ENCODE measurements at regions not wholly inside any gene's neighbourhood (a gene's known extent, or its start where the extent isn't known, plus 50 kb on each side); places are given as distances from the start of the nearest gene placed in this dataset.

DNA sequence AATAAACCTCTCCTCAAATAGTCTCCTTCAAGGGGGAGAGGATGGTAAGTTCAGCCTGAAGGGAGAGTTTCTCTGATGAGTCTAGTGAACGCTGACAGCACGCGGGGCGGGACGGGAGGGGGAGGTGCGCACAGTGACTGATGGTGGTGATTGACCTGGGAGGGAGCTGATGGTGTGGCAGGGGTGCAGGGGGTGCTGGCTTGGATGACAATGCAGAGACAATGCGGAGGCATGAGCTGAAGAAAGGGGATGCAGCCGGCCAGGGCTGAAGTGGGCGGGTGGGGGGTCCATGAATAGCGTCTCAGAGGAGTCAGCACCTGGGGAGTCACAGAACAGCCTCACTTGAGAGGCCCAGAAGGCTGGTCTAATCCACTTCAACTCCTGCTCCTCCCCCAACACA, 142.5 kb upstream of the PJA1 start:
- no peaks in the 10 kb centered on the region for H3F3A ChIP-seq (ENCODE audit: insufficient read depth, low read length, poor library complexity, severe bottlenecking)

DNA sequence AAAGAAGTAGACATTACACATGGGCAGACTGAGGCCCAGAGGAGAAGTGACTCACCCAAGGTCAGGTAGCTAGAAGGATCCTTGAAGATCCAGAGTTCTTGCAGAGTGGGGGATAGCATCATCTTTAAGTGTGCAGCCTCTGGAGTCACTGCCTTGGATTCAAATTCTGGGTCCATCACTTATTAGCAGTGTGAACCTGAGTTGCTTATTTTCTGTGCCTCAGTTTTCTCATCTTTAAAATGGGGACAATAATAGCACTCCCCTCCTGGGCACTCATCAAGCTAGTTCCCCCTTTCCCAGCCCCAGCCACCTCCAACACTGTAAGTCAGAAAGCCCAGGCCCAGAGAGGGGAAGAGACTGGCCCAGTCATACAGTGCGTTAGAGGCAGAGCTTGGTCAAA, 141.8 kb upstream of the PJA1 start:
- Histone ChIP-seq H3K79me2 (replicated peaks; ENCODE audit: insufficient read depth, low read length) (no peaks in the 10 kb centered on the region), H2AFZ (ENCODE audit: low read depth, low read length) (no peak overlapping the region), H3K9me3 (ENCODE audit: low read length) (no peaks in the 10 kb centered on the region), H3K9me2 (ENCODE audit: insufficient read depth, low read length) (no peaks in the 10 kb centered on the region), H3K27ac (ENCODE audit: low read length) (no peak overlapping the region), H3F3A (ENCODE audit: insufficient read depth, low read length, poor library complexity, severe bottlenecking) (no peaks in the 10 kb centered on the region), H3K4me3 (ENCODE audit: low read length) (no peak overlapping the region), H3K9ac (ENCODE audit: low read length) (no peak overlapping the region), H4K20me1 (ENCODE audit: insufficient read depth) (no peaks in the 10 kb centered on the region), H3K36me3 (ENCODE audit: insufficient read depth, low read length) (no peaks in the 10 kb centered on the region), H3K4me2 (ENCODE audit: low read length) (no peak overlapping the region), H3K27me3 (ENCODE audit: insufficient read depth, low read depth, low read length) (no peaks in the 10 kb centered on the region)
- no peak for TF ChIP-seq REST (IDR thresholded peaks at IDR 0.05; ENCODE audit: borderline replicate concordance)
- TF ChIP-seq EZH2 (IDR thresholded peaks at IDR 0.05; ENCODE audit: borderline replicate concordance, insufficient read depth, low read length, poor library complexity, severe bottlenecking) = no peak
- TF ChIP-seq MXI1 (conservative IDR thresholded peaks at IDR 0.05; ENCODE audit: poor library complexity, severe bottlenecking) = no peak
- no peak for TF ChIP-seq POLR2AphosphoS5 (IDR thresholded peaks at IDR 0.05)
- no peak for TF ChIP-seq CTCF (IDR thresholded peaks at IDR 0.05; ENCODE audit: poor library complexity, severe bottlenecking)
- no peak for TF ChIP-seq RAD21 (conservative IDR thresholded peaks at IDR 0.05)
- TF ChIP-seq EP300 (conservative IDR thresholded peaks at IDR 0.05; ENCODE audit: poor library complexity, severe bottlenecking) = no peak
- no peak for TF ChIP-seq SMC3 (conservative IDR thresholded peaks at IDR 0.05; ENCODE audit: poor library complexity)
- no peak for TF ChIP-seq TAF1 (IDR thresholded peaks at IDR 0.05; ENCODE audit: low read depth)

More for the DNA sequence above, 142.5 kb upstream of the PJA1 start:
- Histone ChIP-seq H3K27me3 (ENCODE audit: insufficient read depth, low read depth, low read length) (no peaks in the 10 kb centered on the region), H3K9ac (ENCODE audit: low read length) (no peak overlapping the region), H3K27ac (ENCODE audit: low read length) (no peak overlapping the region), H3K79me2 (replicated peaks; ENCODE audit: insufficient read depth, low read length) (no peaks in the 10 kb centered on the region), H2AFZ (ENCODE audit: low read depth, low read length) (no peak overlapping the region), H3K36me3 (ENCODE audit: insufficient read depth, low read length) (no peaks in the 10 kb centered on the region), H3K9me3 (ENCODE audit: low read length) (no peaks in the 10 kb centered on the region), H3K4me2 (ENCODE audit: low read length) (no peak overlapping the region), H4K20me1 (ENCODE audit: insufficient read depth) (no peaks in the 10 kb centered on the region), H3K9me2 (ENCODE audit: insufficient read depth, low read length) (no peaks in the 10 kb centered on the region), H3K4me3 (ENCODE audit: low read length) (no peak overlapping the region)
- TF ChIP-seq RAD21 (conservative IDR thresholded peaks at IDR 0.05) (no peak), SMC3 (conservative IDR thresholded peaks at IDR 0.05; ENCODE audit: poor library complexity) (no peak), EP300 (conservative IDR thresholded peaks at IDR 0.05; ENCODE audit: poor library complexity, severe bottlenecking) (no peak), CTCF (IDR thresholded peaks at IDR 0.05; ENCODE audit: poor library complexity, severe bottlenecking) (no peak), MXI1 (conservative IDR thresholded peaks at IDR 0.05; ENCODE audit: poor library complexity, severe bottlenecking) (no peak), TAF1 (IDR thresholded peaks at IDR 0.05; ENCODE audit: low read depth) (no peak)
